ENCODE measurements at regions not wholly inside any gene's neighbourhood (a gene's known extent, or its start where the extent isn't known, plus 50 kb on each side); places are given as distances from the start of the nearest gene placed in this dataset.

GRCh38 chr10:4385231-4385870, 440.7 kb upstream of the AKR1E2 start:
- TF ChIP-seq POLR2A (IDR thresholded peaks at IDR 0.05) (no peak), EP300 (IDR thresholded peaks at IDR 0.05) (no peak)
- TF ChIP-seq, protein P1, sequence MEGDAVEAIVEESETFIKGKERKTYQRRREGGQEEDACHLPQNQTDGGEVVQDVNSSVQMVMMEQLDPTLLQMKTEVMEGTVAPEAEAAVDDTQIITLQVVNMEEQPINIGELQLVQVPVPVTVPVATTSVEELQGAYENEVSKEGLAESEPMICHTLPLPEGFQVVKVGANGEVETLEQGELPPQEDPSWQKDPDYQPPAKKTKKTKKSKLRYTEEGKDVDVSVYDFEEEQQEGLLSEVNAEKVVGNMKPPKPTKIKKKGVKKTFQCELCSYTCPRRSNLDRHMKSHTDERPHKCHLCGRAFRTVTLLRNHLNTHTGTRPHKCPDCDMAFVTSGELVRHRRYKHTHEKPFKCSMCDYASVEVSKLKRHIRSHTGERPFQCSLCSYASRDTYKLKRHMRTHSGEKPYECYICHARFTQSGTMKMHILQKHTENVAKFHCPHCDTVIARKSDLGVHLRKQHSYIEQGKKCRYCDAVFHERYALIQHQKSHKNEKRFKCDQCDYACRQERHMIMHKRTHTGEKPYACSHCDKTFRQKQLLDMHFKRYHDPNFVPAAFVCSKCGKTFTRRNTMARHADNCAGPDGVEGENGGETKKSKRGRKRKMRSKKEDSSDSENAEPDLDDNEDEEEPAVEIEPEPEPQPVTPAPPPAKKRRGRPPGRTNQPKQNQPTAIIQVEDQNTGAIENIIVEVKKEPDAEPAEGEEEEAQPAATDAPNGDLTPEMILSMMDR (IDR thresholded peaks at IDR 0.05): no peak
